Activated B cell treated with CpG ODN at 0.5 μM for 24 hours (primary cell): ENCODE measurements at regions not wholly inside any gene's neighbourhood (a gene's known extent, or its start where the extent isn't known, plus 50 kb on each side); places are given as distances from the start of the nearest gene placed in this dataset.

ENCODE experiments used
- ATAC-seq: fragments of 200-7000 bp; cut with Tn5 transposase; one replicate; pipeline ENCODE4 v1.10.0; 2021; ENCODE audit warnings: low read depth, mild to moderate bottlenecking, moderate library complexity
- CTCF ChIA-PET: fragments of 350-600 bp; sonication (Branson Sonifier 250); formaldehyde crosslinking; loops from one replicate; lab custom pipeline; 2021; ENCODE audit warnings: antibody characterized with exemption; lab: Charles Lee
- POLR2A ChIA-PET: fragments of 350-600 bp; sonication (Branson Sonifier 250); formaldehyde crosslinking; loops from one replicate; lab custom pipeline; 2021; ENCODE audit warnings: antibody characterized with exemption; lab: Charles Lee
- DNase-seq: peaks from one replicate; pipeline ENCODE4 v3.0.0; 2022
- H3K27ac Mint-ChIP-seq: one replicate; pipeline ENCODE4 v1.8.0; 2020; ENCODE audit warnings: mixed read lengths
- H3K27me3 Mint-ChIP-seq: one replicate; pipeline ENCODE4 v1.8.0; 2021; ENCODE audit warnings: mixed read lengths
- H3K36me3 Mint-ChIP-seq: one replicate; pipeline ENCODE4 v1.8.0; 2021; ENCODE audit warnings: low read depth, mixed read lengths
- H3K4me1 Mint-ChIP-seq: one replicate; pipeline ENCODE4 v1.8.0; 2021; ENCODE audit warnings: mixed read lengths
- H3K4me3 Mint-ChIP-seq: one replicate; pipeline ENCODE4 v1.8.0; 2020; ENCODE audit warnings: mild to moderate bottlenecking, mixed read lengths
- H3K9me3 Mint-ChIP-seq: one replicate; pipeline ENCODE4 v1.8.0; 2020; ENCODE audit warnings: mixed read lengths
- CTCF ChIP-seq: fragments of 200-600 bp; IDR thresholded peaks from one replicate; pipeline ENCODE4 v1.8.0; 2022; ENCODE audit warnings: antibody characterized with exemption, mild to moderate bottlenecking
- intact Hi-C: fragments of 100-400 bp; cut with micrococcal nuclease; formaldehyde crosslinking; loops from one replicate; pipeline ENCODE4 v1.15.1; 2024

GRCh38 chr15:66625531-66625930, 59.7 kb upstream of the LCTL start:
- intact Hi-C loops = no loop called here
- Mint-ChIP-seq H3K27ac (no peak overlapping the region), H3K27me3 (peaks cover 21% of the 10 kb centered on the region), H3K36me3 (no peaks in the 10 kb centered on the region), H3K4me3 (no peak overlapping the region), H3K9me3 (no peaks in the 10 kb centered on the region), H3K4me1 (peaks cover 2% of the 10 kb centered on the region)
- POLR2A ChIA-PET = no interaction called here
- no peak for DNase-seq
- no peak for ATAC-seq
- CTCF ChIA-PET = no interaction called here
- TF ChIP-seq CTCF = no peak

- no peak for DNase-seq
- Mint-ChIP-seq H3K27ac (no peak overlapping the region), H3K27me3 (peaks cover 16% of the 10 kb centered on the region), H3K36me3 (no peaks in the 10 kb centered on the region), H3K4me1 (peaks cover 2% of the 10 kb centered on the region), H3K9me3 (no peaks in the 10 kb centered on the region), H3K4me3 (no peak overlapping the region)
- no peak for TF ChIP-seq CTCF
- intact Hi-C loops = no loop called here
- ChIA-PET CTCF (no interaction called here), POLR2A (no interaction called here)
- ATAC-seq = no peak
Measured at GRCh38 chr15:66625974-66626373, 60.2 kb upstream of the LCTL start.

DNA sequence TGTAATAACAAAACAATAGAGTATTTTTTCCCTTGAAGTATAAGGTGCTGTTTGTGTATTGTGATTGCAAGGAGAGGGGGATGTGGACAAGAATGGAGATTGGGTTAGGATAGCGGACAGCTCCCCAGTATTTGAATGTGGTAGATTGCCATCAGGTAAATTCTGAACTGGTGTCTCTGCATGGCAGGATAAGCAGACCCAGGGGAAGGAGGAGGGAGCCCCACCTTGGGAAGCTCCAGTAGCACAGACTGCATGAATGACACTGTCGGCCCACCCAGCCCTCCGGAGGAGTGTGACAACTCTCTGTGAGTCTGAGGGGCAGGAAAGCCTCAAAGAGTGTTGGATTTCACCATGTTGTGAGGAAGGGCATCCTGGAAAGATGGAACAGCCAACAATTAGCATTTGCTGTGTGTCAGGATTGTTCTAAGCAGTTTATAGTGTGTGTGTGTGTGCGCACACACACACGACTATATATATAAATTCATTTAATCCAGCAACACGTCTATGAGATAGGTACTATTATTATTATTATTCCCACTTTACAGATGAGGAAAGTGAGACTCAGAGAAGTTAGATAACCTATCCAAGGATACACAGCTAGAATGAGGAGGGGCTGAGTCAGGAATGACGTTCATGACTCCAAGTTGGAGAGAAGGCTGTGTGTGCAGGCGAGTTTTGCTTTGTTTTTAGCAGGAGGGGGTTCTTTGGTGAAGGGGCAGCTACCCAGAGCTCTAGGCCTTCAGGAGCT, 63.4 kb upstream of the LCTL start:
- Mint-ChIP-seq H3K4me1 (no peaks in the 10 kb centered on the region), H3K27ac (no peak overlapping the region), H3K9me3 (no peaks in the 10 kb centered on the region), H3K4me3 (no peak overlapping the region), H3K27me3 (no peaks in the 10 kb centered on the region), H3K36me3 (no peaks in the 10 kb centered on the region)
- TF ChIP-seq CTCF = no peak
- ChIA-PET POLR2A (no interaction called here), CTCF (no interaction called here)
- intact Hi-C loops = no loop called here
- DNase-seq (no peak), ATAC-seq (no peak)

GRCh38 chr15:66629817-66630576, 64.2 kb upstream of the LCTL start:
- Mint-ChIP-seq H3K27me3 (no peaks in the 10 kb centered on the region), H3K9me3 (no peaks in the 10 kb centered on the region), H3K4me1 (no peaks in the 10 kb centered on the region), H3K4me3 (no peak overlapping the region), H3K27ac (no peak overlapping the region), H3K36me3 (no peaks in the 10 kb centered on the region)
- no peak for ATAC-seq
- ChIA-PET POLR2A (no interaction called here), CTCF (no interaction called here)
- intact Hi-C loops = no loop called here
- no peak for TF ChIP-seq CTCF
- DNase-seq = no peak

GRCh38 chr15:66630801-66631351, 65.1 kb upstream of the LCTL start:
- no peak for TF ChIP-seq CTCF
- ChIA-PET CTCF (no interaction called here), POLR2A (no interaction called here)
- Mint-ChIP-seq H3K9me3 (no peaks in the 10 kb centered on the region), H3K4me1 (no peaks in the 10 kb centered on the region), H3K36me3 (no peaks in the 10 kb centered on the region), H3K27ac (no peak overlapping the region), H3K27me3 (no peaks in the 10 kb centered on the region), H3K4me3 (no peak overlapping the region)
- ATAC-seq = no peak
- DNase-seq = no peak
- intact Hi-C loops = no loop called here
